GM12873 (cell line): ENCODE measurements at regions not wholly inside any gene's neighbourhood (a gene's known extent, or its start where the extent isn't known, plus 50 kb on each side); places are given as distances from the start of the nearest gene placed in this dataset.

Experiments
- CTCF ChIP-seq: IDR thresholded peaks from 2 replicates; pipeline ENCODE4 v1.5.1; 2012; ENCODE audit warnings: low read depth, mild to moderate bottlenecking, moderate library complexity, low read length, control low read depth; ENCODE audit not compliant: insufficient read depth; ENCODE audit errors: missing control alignments

- TF ChIP-seq CTCF = no peak
These were observed 1465.3 kb upstream of the GBE1 start for GRCh38 chr3:83226751-83227150.

- no peak for TF ChIP-seq CTCF
These were observed 1462.8 kb upstream of the GBE1 start for GRCh38 chr3:83224101-83224868.

GRCh38 chr3:83218383-83219200 is 1457.1 kb upstream of the GBE1 start:
- TF ChIP-seq CTCF = no peak

GRCh38 chr3:83216919-83217594 is 1455.6 kb upstream of the GBE1 start:
- TF ChIP-seq CTCF = no peak

- TF ChIP-seq CTCF = no peak
These were observed 1433.8 kb upstream of the GBE1 start for GRCh38 chr3:83195243-83195642.

GRCh38 chr3:83193526-83193925 is 1432.1 kb upstream of the GBE1 start:
- no peak for TF ChIP-seq CTCF

GRCh38 chr3:83189634-83190033 is 1428.2 kb upstream of the GBE1 start:
- TF ChIP-seq CTCF = no peak
